ACHN (cell line): ENCODE measurements at regions not wholly inside any gene's neighbourhood (a gene's known extent, or its start where the extent isn't known, plus 50 kb on each side); places are given as distances from the start of the nearest gene placed in this dataset.
A peak's percentile ranks its signal among the peaks of the same experiment; 100 is the strongest.

Experiments used
- DNase-seq: peaks from one replicate; pipeline ENCODE4 v3.0.0-alpha.2; 2015
- in situ Hi-C: cut with HindIII; loops from 2 replicates; pipeline ENCODE4 v1.10.0; 2017; ENCODE audit warnings: low sequenced_read_pairs, low pct_ligation_motif_present, low pct_unique_long_range_greater_than_20kb

DNA sequence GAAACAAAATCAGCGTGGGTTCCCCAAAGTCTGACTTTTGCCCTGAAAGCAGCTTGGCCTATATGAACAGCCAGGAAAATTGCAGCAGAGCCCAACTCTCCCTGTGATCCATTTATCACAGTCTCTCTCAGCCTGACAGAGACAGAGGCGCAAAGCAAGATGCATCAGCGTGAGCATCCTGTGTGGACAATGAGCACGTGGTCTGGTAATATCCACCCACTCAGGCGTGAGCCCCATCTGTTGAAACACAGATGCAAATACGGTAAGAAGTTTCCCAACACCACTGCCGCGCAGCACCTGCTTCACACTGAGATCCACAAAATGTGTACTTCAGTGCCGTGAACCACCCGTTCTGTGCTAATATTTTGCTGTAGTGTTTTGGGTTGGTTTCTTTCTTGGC is 114.6 kb downstream of the MRPL36 start:
- in situ Hi-C loops: no loop called here
- DNase-seq: no peak

- in situ Hi-C loops: no loop called here
- no peak for DNase-seq
Measured at GRCh38 chr5:1681955-1682354, 117.7 kb downstream of the MRPL36 start.

GRCh38 chr5:1673042-1673677 is 126.5 kb downstream of the MRPL36 start:
- in situ Hi-C loops: no loop called here
- no peak for DNase-seq

GRCh38 chr5:1672396-1672795 is 127.2 kb downstream of the MRPL36 start:
- in situ Hi-C loops: no loop called here

DNA sequence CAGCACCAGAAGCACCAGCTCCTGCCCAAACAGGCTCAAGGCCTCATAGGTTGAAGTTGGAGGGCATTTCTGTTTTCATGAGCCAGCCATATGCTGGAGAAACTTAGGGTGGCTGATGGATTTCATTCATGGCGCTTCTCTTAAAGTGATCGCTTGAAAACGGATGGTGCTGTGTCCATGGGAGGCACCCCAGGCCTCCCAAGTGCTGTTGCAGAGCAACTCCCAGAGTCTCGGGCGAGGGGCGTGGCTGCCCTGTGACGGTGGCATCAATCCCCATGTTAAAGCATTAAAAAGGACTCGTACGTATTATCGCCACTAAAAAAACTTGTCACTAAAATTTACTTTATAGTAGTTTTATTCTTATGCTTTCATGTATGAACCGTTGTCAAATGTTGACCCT is 128.3 kb downstream of the MRPL36 start:
- in situ Hi-C loops: no loop called here
- no peak for DNase-seq

More at GRCh38 chr5:1672396-1672795, 127.2 kb downstream of the MRPL36 start:
- DNase-seq: no peak

DNA sequence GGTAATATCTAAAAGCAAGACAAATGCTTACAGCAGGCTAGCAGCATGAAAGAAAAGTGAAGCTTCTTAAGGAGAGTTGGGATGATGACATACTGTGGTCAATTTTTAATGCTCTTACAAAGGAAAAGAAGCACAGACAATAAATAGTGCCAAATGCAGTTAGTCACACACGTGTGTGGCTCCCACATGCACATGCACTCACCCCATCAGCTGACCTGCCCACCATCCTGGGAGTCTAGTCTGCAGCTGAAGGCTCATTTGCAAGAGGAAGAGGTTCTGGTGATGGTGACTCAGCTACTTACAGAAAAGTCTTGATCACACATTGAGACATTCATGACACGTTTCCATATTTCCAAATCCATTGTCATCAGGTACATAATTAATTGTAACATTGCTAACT is 129.3 kb downstream of the MRPL36 start:
- DNase-seq: no peak
- in situ Hi-C loops: no loop called here

DNA sequence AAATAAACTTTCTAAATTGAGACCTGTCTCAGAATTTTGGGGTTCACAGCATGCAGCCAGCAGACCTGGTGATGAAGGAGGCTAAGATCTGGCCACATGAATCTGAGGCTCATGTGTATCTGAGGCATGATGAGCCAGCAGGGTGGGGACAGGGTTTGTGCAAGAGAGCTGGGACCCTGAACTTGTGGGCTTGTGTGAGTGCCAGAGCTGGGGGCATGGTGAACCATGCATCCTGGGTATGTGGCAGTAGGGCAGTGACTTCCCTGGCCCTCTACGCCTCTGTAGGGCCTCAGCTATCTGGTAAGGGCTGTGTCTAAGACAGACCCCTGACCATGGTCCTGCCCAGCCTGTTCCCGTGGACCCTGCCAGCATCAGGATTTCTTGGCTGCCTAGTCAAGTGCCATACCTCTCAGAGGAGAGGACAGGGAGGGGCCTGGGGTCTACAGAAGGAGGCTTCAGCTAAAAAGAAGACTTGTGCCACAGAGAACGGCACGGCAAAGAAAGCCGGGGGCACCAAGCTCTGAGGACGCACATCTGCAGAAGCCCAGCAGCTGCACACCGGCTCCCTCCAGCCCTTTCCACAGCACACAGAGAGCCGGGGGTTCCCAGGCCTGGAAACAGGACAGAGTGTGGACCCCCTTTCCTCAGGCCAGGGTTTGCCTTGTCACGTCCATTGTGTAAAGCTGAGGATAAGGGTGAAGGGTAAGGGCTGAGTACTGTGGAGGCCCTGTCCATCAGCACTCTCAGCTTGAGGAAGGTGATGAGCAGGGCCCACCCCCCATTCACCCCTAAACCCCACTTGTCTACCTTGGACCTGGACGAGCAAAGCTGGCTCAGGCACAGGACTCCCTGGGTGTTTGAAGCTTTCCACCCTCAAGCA is 130.1 kb downstream of the MRPL36 start:
- in situ Hi-C loops: no loop called here
- DNase-seq: no peak

- in situ Hi-C loops: no loop called here
- DNase-seq: no peak
Measured at GRCh38 chr5:1668141-1668721, 131.4 kb downstream of the MRPL36 start.

DNA sequence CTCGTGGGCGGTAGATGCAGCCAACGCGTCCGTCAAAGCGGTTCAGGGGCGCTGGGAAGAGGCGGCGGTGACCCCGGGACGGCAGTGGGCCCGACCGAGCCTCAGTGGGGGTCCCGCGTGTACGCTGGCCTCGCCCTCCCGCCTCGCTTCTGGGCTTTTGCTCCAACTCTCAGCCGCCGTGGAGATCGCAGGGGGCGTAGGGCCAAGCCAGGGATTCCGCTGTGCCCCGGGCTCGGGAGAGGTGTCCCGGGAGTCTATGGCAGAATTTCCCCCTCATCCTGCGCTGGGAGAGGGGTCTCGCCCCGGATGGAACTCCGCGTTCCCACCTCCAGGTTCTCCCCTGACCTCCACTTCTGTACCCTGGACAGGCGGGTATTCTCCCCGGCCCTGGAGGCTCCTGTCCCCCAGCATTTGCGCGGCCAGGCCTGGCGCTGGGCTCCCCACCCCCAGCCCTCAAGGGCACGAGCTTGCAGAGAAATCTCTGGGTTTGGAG is 131.9 kb downstream of the MRPL36 start:
- in situ Hi-C loops: no loop called here
- DNase-seq: no peak

DNA sequence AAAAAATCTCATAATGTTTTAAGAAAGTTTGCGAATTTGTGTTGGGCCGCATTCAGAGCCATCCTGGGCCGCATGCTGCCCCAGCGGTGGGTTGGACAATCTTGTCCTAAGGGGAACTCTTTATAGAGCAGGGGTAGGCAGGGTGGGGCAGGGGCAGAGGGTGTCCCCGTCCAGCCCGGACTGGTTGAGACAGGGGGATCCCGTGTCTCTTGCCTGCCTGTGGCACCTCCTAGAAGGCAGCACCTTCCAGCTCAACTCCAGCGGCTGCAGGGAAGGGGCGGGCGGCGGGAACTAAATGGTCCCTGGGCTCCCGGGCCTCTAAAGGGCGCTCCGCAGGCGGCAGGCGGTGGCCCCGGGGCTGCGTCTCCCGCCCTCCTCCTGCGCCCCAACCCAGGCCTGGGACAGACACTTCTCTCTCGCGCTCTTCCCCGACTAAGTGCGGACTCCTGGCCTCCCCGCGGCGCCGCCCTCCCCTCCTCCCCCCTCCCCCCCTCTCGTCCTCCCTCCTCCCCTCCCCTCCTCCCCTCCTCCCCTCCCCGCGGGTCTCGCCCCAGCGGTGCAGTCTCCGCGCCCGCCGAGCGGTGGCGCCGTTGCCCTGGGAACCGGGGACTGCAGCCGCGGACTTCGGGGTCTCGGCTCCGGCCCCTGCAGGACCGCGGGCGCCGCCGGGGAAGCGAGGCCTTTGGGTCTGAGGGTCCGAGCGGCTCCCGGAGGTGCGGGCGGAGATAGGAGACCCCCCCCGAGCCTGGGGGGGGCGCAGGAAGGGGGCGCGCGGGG is 132.6 kb downstream of the MRPL36 start:
- in situ Hi-C loops: no loop called here
- peak; percentile 58 for DNase-seq

DNA sequence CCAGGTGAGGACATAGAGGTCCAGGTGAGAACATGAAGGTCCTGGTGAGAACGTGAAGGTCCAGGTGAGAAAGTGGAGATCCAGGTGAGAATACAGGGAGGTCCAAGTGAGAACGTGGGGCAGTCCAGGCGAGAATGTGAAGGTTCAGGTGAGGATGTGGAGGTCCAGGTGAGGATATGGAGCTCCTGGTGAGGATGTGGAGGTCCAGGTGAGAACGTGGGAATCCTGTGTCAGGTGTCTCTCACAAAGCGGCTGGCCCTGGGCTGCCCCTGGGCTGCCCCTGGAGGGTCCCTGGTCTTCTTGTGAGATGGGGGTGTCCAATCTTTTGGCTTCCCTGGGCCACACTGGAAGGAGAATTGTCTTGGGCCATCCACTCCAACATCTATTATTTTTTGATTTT is 133.4 kb downstream of the MRPL36 start:
- in situ Hi-C loops: no loop called here
- DNase-seq: no peak

GRCh38 chr5:1665803-1666202 is 133.8 kb downstream of the MRPL36 start:
- DNase-seq: no peak

GRCh38 chr5:1665231-1665630 is 134.4 kb downstream of the MRPL36 start:
- in situ Hi-C loops: no loop called here

More at GRCh38 chr5:1665803-1666202, 133.8 kb downstream of the MRPL36 start:
- in situ Hi-C loops: no loop called here

DNA sequence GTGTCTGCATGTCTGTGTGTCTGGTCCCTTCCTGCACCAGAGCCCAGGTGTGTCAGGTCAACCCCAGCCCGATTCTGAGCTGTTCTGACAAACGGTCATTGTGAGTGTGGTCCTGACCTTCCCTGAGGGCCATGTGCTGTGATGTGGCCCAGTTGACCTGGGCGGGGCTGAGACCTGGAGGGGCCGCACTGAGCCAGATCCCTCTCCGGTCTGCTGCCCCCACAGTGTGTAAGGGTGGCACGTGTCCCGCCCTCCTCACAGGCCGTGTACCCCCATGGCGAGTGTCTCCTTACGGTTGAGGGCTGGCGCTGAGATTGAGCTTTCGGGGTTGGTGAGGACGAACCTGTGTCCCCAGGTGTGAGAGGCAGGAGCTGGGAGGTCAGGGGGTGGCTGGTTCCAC is 136.5 kb downstream of the MRPL36 start:
- in situ Hi-C loops: no loop called here
- no peak for DNase-seq

More at GRCh38 chr5:1665231-1665630, 134.4 kb downstream of the MRPL36 start:
- DNase-seq: no peak

DNA sequence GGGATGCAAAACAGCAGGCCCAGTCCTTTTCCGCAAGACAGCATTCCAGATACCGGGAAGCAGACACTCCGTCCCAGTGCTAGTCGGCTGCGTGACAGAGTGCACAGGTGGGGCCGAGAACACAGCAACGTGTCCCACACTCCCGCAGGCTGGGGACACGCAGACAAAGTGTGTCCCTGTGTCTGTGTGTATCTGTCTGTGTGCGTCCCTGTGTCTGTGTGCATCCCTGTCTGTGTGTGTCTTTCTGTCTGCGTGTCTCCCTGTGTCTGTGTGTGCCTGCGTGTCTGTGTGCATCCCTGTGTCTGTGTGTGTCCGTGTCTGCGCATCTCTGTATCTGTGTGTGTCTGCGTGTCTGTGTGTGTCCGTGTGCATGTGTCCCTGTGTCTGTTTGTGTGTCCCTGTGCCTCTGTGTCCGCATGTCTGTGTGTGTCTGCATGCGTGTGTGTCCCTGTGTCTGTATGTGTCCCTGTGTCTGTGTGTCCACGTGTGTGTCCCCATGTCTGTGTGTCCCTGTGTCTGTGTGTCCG is 137.0 kb downstream of the MRPL36 start:
- in situ Hi-C loops: no loop called here
- no peak for DNase-seq

GRCh38 chr5:1661831-1662558 is 137.6 kb downstream of the MRPL36 start:
- DNase-seq: no peak
- in situ Hi-C loops: no loop called here

DNA sequence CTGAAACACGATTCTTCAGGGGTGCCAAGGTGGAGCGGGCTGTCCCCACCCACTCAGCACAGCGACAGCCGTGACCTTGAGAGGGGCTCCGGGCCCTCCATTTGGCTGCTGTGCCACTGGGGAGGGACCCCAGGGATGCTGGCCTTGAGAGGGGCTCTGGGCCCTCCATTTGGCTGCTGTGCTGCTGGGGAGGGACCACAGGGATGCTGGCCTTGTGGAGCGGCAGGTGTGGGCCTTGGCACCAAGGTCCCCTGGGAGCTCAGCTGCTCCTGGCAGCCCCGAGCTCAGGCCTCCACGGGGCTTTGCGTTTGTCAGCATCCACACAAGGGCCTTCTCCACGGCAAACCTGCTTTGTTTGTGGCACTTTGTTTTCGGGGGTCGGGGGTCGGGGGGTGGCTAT is 137.6 kb upstream of the LPCAT1 start:
- in situ Hi-C loops: no loop called here
- no peak for DNase-seq

- no peak for DNase-seq
- in situ Hi-C loops: no loop called here
Measured at GRCh38 chr5:1660511-1660910, 136.8 kb upstream of the LPCAT1 start.
